Stimulated activated CD4-positive, alpha-beta T cell treated with anti-CD3 and anti-CD28 coated beads, TNF-alpha, amount 100 ng/mL, for 48 hours (primary cell): ENCODE measurements at regions not wholly inside any gene's neighbourhood (a gene's known extent, or its start where the extent isn't known, plus 50 kb on each side); places are given as distances from the start of the nearest gene placed in this dataset.

Experiments used
- DNase-seq, 3 donors: peaks; one replicate each; pipeline ENCODE4 v3.0.0-alpha.2; 2020; ENCODE audit warnings: low read depth in 3 of 3

- DNase-seq, result no peak
Measured at GRCh38 chr17:73723317-73723716, 79.1 kb upstream of the SDK2 start.

GRCh38 chr17:73724341-73724740, 80.1 kb upstream of the SDK2 start:
- DNase-seq, result no peak

DNA sequence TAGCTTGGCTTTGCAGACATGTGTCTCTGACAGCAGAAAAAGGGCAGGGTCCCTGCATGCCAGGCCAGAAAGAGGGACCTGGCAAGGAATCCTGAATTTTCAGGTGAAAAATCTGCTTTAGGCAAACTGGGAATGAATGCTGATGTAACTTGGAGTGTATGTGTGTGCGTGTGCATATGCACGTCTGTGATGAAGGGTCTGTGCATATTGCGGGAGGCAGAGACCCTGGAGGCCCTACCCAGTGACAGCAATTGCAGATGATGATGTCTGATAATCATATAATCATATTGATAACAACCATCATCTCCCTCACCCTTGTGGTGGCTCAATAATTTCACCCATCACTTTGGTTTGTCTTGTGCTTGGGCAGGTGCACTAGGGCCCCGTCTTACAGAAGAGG, 80.7 kb upstream of the SDK2 start:
- no peak for DNase-seq

DNA sequence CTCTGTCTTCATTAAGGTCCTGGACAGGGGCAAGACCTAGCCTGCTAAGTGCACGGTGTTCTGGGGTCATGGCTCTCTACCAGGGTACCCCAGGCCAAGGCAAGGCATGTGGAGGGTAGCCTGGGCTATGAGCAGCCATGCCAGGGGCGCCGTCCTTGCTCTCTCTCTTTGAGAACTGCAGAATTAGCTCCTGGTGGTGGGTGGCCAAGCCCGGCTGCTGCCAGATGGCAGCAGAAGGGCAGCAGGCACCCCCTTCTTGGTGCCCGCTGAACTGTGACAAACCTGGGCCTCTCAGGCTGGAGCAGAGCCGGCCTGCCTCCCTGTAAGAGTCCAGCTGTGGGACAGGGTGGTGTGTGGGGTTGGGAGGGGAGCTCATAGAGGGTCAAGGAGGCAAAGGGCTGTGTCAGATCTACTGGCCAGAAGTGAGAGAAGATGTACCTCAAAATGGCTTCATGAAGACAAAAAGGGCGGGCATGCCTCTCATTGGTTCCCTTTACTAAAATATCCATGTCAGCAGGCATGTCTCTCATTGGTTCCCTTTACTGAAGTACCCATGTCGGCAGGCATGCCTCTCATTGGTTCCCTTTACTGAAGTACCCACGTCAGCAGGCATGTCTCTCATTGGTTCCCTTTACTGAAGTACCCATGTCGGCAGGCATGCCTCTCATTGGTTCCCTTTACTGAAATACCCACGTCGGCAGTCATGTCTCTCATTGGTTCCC, 81.7 kb upstream of the SDK2 start:
- DNase-seq, result no peak

DNA sequence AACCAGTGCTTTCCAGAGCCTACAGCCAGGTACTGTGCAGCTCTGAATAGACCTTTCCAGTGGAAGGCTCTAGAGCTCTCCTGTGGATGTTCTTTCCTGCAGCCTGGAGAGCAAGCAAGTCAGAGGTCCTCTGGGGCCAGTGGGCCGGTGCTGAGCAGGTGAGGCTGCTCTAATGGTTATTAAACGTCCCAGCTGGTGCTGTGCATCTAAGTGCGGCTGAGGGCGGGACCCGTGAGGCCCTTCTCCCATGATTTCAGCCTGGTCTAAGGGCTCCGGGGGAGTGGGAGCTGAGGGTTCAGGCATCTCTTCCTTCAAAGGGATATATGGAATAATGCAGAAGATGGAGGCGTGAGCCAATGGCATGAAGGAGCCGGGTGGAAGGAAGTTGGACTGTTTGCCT, 83.7 kb upstream of the SDK2 start:
- no peak for DNase-seq

DNA sequence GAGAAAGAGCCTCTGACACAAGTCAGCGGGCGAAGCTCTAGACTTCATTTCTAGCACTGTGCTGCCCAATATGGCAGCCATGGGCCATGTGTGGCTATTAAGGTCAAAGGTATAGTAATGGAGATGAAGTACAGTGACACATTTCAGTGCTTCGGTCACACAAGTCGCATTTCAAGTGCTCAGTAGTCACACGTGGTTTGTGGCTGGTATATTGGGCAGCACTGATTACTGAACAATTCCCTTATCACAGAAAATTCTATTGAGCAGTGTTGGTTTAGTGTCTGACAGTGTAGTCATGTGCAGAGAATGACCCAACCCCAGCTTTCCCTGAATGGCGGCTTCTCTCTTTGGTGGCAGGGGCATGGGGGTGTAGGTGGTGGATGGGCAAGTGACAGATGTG, 84.9 kb upstream of the SDK2 start:
- no peak for DNase-seq

DNA sequence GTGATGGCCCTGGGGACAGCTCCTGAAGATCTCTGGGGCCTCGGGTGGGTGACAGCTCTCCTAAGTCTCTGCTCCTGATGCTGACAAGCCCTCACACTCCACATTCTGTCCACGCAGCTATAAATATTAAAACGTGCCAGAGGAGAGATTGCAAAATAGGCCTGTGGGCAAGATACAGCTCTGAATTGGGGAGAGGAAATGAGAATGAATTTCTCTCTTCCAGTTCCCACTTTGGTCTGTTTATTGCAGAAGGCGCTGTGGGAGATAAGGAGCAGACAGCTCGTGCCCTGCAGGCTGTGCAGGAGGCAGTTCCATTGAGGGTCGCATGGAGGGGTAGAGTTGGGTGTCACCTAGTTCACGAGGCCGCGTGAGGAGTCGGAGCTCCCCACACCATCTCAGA, 87.5 kb upstream of the SDK2 start:
- no peak for DNase-seq

DNA sequence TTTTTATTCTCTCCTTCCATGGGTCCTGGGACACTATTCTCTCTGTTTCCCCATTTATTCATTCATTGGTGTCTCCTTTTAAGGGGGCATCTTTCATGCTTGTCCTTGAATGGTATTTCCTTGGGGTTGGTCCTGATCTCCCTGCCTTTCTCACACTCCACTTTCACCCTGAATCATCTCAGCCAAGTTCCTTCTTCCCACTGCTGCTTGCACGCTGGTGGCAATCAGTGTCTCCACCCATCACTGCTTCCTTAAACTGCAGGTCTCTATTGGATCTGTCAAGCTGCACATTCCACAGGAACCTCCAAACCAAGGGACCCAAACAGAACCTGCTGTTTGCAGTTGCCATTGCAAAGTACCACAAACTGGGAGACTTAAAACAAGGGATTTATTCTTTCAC, 89.3 kb upstream of the SDK2 start:
- no peak for DNase-seq

DNA sequence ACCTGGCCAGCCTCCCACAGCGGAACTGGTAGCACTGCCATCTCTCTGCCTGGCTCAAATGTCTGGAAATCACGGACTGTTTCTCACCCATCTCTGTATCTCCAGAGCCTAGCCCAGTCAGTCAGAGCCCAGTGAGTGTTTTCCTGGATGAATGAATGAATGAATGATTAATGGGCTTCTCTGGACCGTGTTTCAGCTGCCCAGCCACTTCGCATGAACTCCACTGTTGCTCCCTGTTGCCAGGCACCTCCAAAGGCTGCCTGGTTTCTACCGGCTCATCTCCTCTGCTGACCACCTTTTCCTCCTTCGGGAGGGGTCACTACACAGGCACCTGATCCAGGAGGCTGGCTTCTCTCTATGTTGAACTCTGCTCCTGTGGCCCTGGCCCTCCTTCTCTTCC, 91.0 kb upstream of the SDK2 start:
- DNase-seq, result no peak

- DNase-seq, result no peak
Measured at GRCh38 chr17:73738751-73739575, 94.7 kb upstream of the SDK2 start.

DNA sequence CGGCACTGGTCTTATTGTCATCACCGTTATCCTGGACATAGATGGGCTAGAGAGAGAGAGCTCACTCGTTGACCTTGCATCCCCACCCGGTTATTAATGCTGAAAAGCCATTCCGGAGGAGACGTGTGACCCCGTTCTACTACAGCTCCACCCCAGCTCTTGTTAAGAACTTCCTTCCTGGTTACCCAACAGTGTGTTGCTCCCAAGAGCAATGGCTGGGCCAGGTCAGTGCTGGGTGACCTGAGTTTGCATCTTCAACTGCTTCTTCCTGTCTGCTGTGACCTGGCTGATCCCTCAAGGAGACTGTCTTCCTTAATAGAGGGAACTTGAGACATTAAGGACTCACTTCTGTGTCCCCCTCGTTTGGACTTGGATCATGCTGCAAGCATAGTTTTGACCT, 96.1 kb upstream of the SDK2 start:
- DNase-seq, result no peak

GRCh38 chr17:73742948-73743381, 98.7 kb upstream of the SDK2 start:
- no peak for DNase-seq

- DNase-seq, result no peak
Measured at GRCh38 chr17:73743518-73744201, 99.4 kb upstream of the SDK2 start.

DNA sequence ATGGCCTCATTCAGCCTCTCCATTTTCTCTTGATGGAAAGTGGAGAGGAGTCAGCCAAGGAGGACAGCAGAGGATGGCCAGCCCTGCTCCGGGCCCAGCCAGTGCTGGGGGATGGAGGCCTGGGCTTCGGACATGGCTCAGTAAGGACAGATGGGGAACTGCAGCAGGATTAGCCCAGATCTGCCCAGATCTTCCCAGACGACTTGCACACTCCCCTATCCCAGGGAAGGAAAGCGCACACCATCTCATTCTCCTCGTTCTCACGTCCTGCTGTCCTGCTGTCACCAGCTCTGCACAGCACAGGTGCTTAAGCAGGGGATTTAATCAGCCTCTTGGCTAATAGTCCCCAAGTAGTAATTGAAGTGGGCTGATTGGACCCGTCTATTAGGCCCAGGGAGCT, 100.2 kb upstream of the SDK2 start:
- DNase-seq, result no peak

DNA sequence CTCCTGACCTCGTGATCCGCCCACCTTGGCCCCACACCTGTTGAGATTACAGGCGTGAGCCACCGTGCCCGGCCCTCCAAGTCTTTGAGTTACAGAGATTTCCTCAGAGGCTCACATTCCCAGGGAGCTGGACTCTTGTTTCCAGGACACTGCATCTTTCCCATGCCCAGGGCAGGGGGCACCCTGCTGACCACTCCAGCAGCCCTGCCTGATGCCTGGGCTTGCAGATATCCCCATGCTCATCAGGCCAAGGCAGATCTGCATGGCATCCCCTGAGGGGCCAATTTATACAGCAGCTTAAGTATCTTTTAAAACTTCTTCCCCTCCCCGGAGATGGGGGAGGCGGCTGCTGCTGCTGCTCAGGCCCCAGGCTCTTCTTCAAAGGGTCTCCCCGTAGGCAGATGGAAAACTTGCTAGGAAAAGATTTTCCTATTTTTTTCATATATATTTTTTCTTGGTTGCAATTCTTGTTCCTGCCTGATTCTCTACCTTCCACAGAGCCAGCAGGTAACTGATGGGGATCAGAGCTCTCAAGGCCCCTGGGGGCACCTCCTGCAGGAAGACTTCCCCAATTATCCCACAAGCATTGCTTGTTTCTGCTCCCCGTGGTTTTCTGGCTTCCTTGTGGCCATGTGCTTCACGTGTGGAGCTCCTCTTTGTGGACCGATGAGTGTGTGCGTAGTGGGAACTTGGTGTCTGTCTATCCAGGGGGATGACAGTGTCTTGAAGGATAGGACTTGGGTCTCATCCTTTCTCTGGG, 102.2 kb upstream of the SDK2 start:
- no peak for DNase-seq

DNA sequence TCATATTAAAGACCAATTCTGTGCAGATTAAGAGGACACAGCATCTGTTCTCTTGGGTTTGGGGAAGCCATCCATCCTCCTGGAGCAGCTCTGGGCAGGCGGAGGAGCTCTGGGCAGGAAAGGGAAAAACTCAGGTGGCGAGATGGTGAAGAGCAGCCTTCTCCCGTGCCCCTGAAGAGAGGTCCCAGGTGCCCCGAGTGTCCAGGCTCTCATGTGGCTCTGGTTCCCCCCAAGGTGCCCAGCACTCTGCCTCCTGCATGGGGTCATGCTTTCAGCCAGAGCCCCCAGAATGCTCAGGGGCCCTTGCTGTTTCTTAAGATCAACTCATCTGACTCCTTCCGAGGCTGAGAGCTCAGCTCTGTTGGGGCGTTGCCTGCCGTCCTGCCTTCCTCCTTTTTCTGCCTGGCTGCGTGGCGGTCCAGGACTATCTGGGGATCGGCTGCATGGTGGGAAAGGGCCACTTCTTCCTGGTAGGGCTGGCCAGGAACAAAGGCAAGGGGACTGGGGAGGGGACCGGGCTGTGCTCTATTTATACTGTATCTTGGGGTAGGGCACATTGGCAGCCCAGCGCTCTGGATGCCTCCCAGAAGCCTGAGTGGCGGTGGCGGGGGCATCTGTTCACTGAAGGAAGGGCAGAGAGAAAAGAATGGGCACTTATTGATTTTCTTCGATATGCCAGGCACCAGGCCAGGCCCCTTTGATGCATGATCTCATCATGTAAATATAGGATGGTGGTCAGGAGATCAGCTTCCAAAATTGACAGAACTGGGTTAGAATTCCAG, 103.2 kb upstream of the SDK2 start:
- DNase-seq, result no peak

- DNase-seq, result no peak
Measured at GRCh38 chr17:73748508-73748907, 104.3 kb upstream of the SDK2 start.

- no peak for DNase-seq
Measured at GRCh38 chr17:73749337-73749823, 105.1 kb upstream of the SDK2 start.

DNA sequence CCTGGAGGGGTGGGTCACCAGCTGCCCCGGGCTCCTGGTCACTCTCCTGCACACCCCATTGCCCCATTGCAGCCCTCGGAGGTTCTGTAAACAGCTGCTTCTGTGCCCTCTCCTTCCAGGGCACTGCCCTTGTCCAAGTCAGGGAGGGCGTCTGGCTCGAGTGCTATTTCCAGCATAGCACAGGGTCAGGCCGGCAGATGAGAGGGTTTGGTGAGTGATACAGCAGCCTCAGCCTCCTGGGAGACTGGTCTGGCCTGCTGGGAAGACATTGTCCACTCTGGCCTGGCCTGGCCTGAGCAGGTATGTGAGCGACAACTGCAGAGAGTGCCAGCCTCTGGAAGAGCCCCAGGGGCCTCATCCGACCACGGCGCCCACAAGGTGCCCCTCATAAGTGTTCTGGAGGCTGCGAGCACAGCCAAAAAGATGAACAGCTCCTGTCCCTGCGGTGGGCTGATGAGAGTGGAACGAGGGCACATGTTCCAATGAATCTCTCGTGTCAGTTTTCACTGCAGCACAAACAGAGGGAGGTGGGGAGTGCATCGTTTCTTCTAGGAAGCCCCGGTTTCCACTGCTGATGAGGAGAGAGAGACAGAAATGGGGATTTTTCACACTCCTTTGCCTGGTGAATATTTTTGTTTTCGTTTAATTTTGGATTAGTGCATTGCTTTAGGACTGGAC, 105.8 kb upstream of the SDK2 start:
- no peak for DNase-seq

GRCh38 chr17:73750975-73751374, 106.7 kb upstream of the SDK2 start:
- no peak for DNase-seq
